H1 (cell line): ENCODE measurements at regions not wholly inside any gene's neighbourhood (a gene's known extent, or its start where the extent isn't known, plus 50 kb on each side); places are given as distances from the start of the nearest gene placed in this dataset.

ENCODE experiments used
- CTCF ChIA-PET: fragments of 300-600 bp; sonication (Branson Sonifier 250); formaldehyde crosslinking; loops from one replicate; lab custom pipeline; 2021; ENCODE audit not compliant: partially characterized antibody; lab: Charles Lee
- POLR2A ChIA-PET: fragments of 300-600 bp; sonication (Branson Sonifier 250); formaldehyde crosslinking; loops from one replicate; lab custom pipeline; 2021; ENCODE audit warnings: inconsistent platforms; ENCODE audit not compliant: partially characterized antibody; lab: Charles Lee
- DNase-seq, 2 experiments: peaks; one replicate each; pipeline versions ENCODE4 v3.0.0 to v3.0.0-alpha.2; 2010 to 2022; ENCODE audit warnings: low spot score in 2 of 2, low read depth in 1 of 2, mixed read lengths in 1 of 2
- FAIRE-seq: peaks from 2 replicates; lab custom pipeline; 2011; peaks lifted over from hg19 to GRCh38; lab: Jason Lieb, UNC
- H2AFZ ChIP-seq: 2 replicates; pipeline ENCODE4 v1.8.1; 2012; ENCODE audit warnings: low read length, inconsistent platforms
- H2AK5ac ChIP-seq: 2 replicates; pipeline ENCODE4 v1.6.1; 2013; ENCODE audit warnings: low read depth, low read length
- H2BK120ac ChIP-seq: replicated peaks from 2 replicates; pipeline ENCODE3; 2013; ENCODE audit warnings: low read depth, low read length, inconsistent platforms
- H2BK12ac ChIP-seq: 2 replicates; pipeline ENCODE4 v1.6.1; 2013; ENCODE audit warnings: low read depth, low read length
- H2BK15ac ChIP-seq: 2 replicates; pipeline ENCODE4 v1.6.1; 2013; ENCODE audit warnings: low read length
- H2BK20ac ChIP-seq: 2 replicates; pipeline ENCODE4 v1.6.1; 2013; ENCODE audit warnings: low read length
- H2BK5ac ChIP-seq: 2 replicates; pipeline ENCODE4 v1.6.1; 2013; ENCODE audit warnings: low read depth, low read length
- H3K14ac ChIP-seq: 2 replicates; pipeline ENCODE4 v1.6.1; 2013; ENCODE audit warnings: inconsistent platforms; ENCODE audit not compliant: insufficient read length
- H3K18ac ChIP-seq: 2 replicates; pipeline ENCODE4 v1.6.1; 2013; ENCODE audit warnings: low read length; ENCODE audit errors: extremely low read depth
- H3K23ac ChIP-seq: 2 replicates; pipeline ENCODE4 v1.6.1; 2013; ENCODE audit warnings: inconsistent platforms; ENCODE audit not compliant: insufficient read length
- H3K23me2 ChIP-seq: 2 replicates; pipeline ENCODE4 v1.6.1; 2013; ENCODE audit warnings: low read depth, low read length
- H3K27ac ChIP-seq: 2 replicates; pipeline ENCODE4 v1.6.1; 2011; ENCODE audit warnings: low read depth, low read length, inconsistent platforms
- H3K27me3 ChIP-seq, 4 experiments: replicated peaks in 1 of 4; 1 replicate in 1 of 4; 2 replicates in 3 of 4; pipeline versions ENCODE4 v1.6.1 to v1.8.1; 2011 to 2013; ENCODE audit warnings: low read length in 3 of 4, mild to moderate bottlenecking in 3 of 4, inconsistent platforms in 2 of 4, mixed read lengths in 2 of 4, moderate library complexity in 1 of 4; ENCODE audit not compliant: control insufficient read depth in 3 of 4, insufficient read depth in 3 of 4; ENCODE audit errors: extremely low read depth in 1 of 4
- H3K36me3 ChIP-seq, 4 experiments: 2 replicates each; pipeline versions ENCODE4 v1.6.1 to v1.8.1; 2011 to 2013; ENCODE audit warnings: mild to moderate bottlenecking in 4 of 4, low read length in 3 of 4, moderate library complexity in 2 of 4, control low read depth in 1 of 4, inconsistent platforms in 1 of 4; ENCODE audit not compliant: insufficient read depth in 4 of 4, control insufficient read depth in 2 of 4
- H3K4ac ChIP-seq: replicated peaks from 2 replicates; pipeline ENCODE3; 2013; ENCODE audit warnings: low read length, low read depth, mixed read lengths, inconsistent platforms; ENCODE audit not compliant: insufficient read length
- H3K4me1 ChIP-seq, 4 experiments: replicated peaks in 1 of 4; 1 replicate in 1 of 4; 2 replicates in 3 of 4; pipeline versions ENCODE4 v1.6.1 to v1.8.1; 2011 to 2013; ENCODE audit warnings: low read length in 3 of 4, inconsistent platforms in 2 of 4, mixed read lengths in 1 of 4; ENCODE audit not compliant: insufficient read depth in 4 of 4, control insufficient read depth in 3 of 4
- H3K4me2 ChIP-seq, 2 experiments: 2 replicates each; pipeline versions ENCODE4 v1.6.1 to v1.8.1; 2011 to 2013; ENCODE audit warnings: low read depth in 2 of 2, low read length in 2 of 2, control low read depth in 1 of 2, inconsistent platforms in 1 of 2, mild to moderate bottlenecking in 1 of 2; ENCODE audit not compliant: insufficient read depth in 1 of 2
- H3K4me3 ChIP-seq, 4 experiments: fragments of 200-600, 300-600 bp in 1 of 4; sonication (generic), shearing (Covaris generic), sonication (Bioruptor Twin) in 1 of 4; 2 replicates each; pipeline versions ENCODE4 v1.5.1 to v1.8.1; 2011 to 2016; ENCODE audit warnings: low read length in 4 of 4, low read depth in 3 of 4, control low read depth in 2 of 4, inconsistent platforms in 2 of 4, mild to moderate bottlenecking in 2 of 4, mixed read lengths in 1 of 4, moderate library complexity in 1 of 4; ENCODE audit not compliant: insufficient read depth in 2 of 4; ENCODE audit errors: extremely low read depth in 1 of 4
- H3K56ac ChIP-seq: replicated peaks from 2 replicates; pipeline ENCODE3; 2013; ENCODE audit warnings: low read depth, mild to moderate bottlenecking, mixed read lengths, low read length, inconsistent platforms; ENCODE audit not compliant: insufficient read length
- H3K79me1 ChIP-seq: 2 replicates; pipeline ENCODE4 v1.6.1; 2013; ENCODE audit warnings: low read depth, low read length, control low read depth
- H3K79me2 ChIP-seq, 2 experiments: 2 replicates each; pipeline versions ENCODE4 v1.6.1 to v1.8.1; 2012 to 2013; ENCODE audit warnings: low read length in 2 of 2, mild to moderate bottlenecking in 2 of 2, inconsistent platforms in 1 of 2; ENCODE audit not compliant: insufficient read depth in 2 of 2, control insufficient read depth in 1 of 2
- H3K9ac ChIP-seq, 4 experiments: replicated peaks in 1 of 4; 1 replicate in 1 of 4; 2 replicates in 3 of 4; pipeline versions ENCODE4 v1.6.1 to v1.8.1; 2011 to 2013; ENCODE audit warnings: low read depth in 3 of 4, low read length in 3 of 4, control low read depth in 2 of 4, mild to moderate bottlenecking in 2 of 4, moderate library complexity in 2 of 4, inconsistent platforms in 1 of 4; ENCODE audit errors: extremely low read depth in 1 of 4
- H3K9me3 ChIP-seq, 2 experiments: 2 replicates each; pipeline versions ENCODE4 v1.6.1 to v1.8.1; 2012 to 2013; ENCODE audit warnings: mild to moderate bottlenecking in 2 of 2, moderate library complexity in 2 of 2, control low read depth in 1 of 2, inconsistent platforms in 1 of 2, low read depth in 1 of 2, low read length in 1 of 2, mixed read lengths in 1 of 2; ENCODE audit not compliant: insufficient read depth in 2 of 2
- H4K20me1 ChIP-seq, 2 experiments: replicated peaks in 1 of 2; 2 replicates each; pipeline versions ENCODE3 to v1.8.1; 2011 to 2013; ENCODE audit warnings: inconsistent platforms in 2 of 2, low read length in 2 of 2, mild to moderate bottlenecking in 1 of 2; ENCODE audit not compliant: insufficient read depth in 2 of 2, control insufficient read depth in 1 of 2
- H4K5ac ChIP-seq: 2 replicates; pipeline ENCODE4 v1.6.1; 2013; ENCODE audit warnings: low read length, low read depth, mixed read lengths, inconsistent platforms; ENCODE audit not compliant: insufficient read length
- H4K8ac ChIP-seq: 2 replicates; pipeline ENCODE4 v1.8.0; 2013; ENCODE audit warnings: mild to moderate bottlenecking, moderate library complexity, low read length, inconsistent platforms; ENCODE audit not compliant: insufficient read depth; ENCODE audit errors: extremely low read depth
- H4K91ac ChIP-seq: replicated peaks from 2 replicates; pipeline ENCODE3; 2013; ENCODE audit warnings: low read length, mixed read lengths, inconsistent platforms; ENCODE audit not compliant: insufficient read length
- ATF2 ChIP-seq: IDR thresholded peaks from 2 replicates; pipeline ENCODE4 v1.6.1; 2012; ENCODE audit warnings: low read length, inconsistent platforms
- BACH1 ChIP-seq: IDR thresholded peaks from 2 replicates; pipeline ENCODE4 v1.6.1; 2012; ENCODE audit warnings: low read length, improper control_type of control experiment
- CTBP2 ChIP-seq: IDR thresholded peaks from 2 replicates; pipeline ENCODE4 v1.7.0; 2011; ENCODE audit warnings: borderline replicate concordance, mild to moderate bottlenecking, moderate library complexity, mixed read lengths, low read length; ENCODE audit not compliant: insufficient read depth, insufficient read length
- CTCF ChIP-seq, 3 experiments: IDR thresholded peaks; 1 replicate in 2 of 3; 2 replicates in 1 of 3; pipeline versions ENCODE4 v1.5.1 to v1.6.1; 2011; ENCODE audit warnings: low read length in 3 of 3, mild to moderate bottlenecking in 3 of 3, inconsistent platforms in 2 of 3, low read depth in 1 of 3, moderate library complexity in 1 of 3; ENCODE audit not compliant: insufficient read depth in 1 of 3; ENCODE audit errors: control extremely low read depth in 1 of 3
- EGR1 ChIP-seq: IDR thresholded peaks from 2 replicates; pipeline ENCODE4 v1.6.1; 2011; ENCODE audit warnings: low read depth, low read length, borderline replicate concordance
- EP300 ChIP-seq, 2 experiments: IDR thresholded peaks; 1 replicate in 1 of 2; 2 replicates in 1 of 2; pipeline ENCODE4 v1.6.1; 2011 to 2012; ENCODE audit warnings: low read depth in 2 of 2, low read length in 2 of 2, mild to moderate bottlenecking in 2 of 2, borderline replicate concordance in 1 of 2, inconsistent platforms in 1 of 2, moderate library complexity in 1 of 2
- RAD21 ChIP-seq, 2 experiments: IDR thresholded peaks in 1 of 2; conservative IDR thresholded peaks in 1 of 2; 2 replicates each; pipeline ENCODE4 v1.6.1; 2011; ENCODE audit warnings: low read depth in 2 of 2, low read length in 2 of 2, improper control_type of control experiment in 1 of 2, inconsistent platforms in 1 of 2, mild to moderate bottlenecking in 1 of 2, moderate library complexity in 1 of 2
- SP1 ChIP-seq: IDR thresholded peaks from 2 replicates; pipeline ENCODE4 v1.6.1; 2011; ENCODE audit warnings: low read depth, low read length
- SP4 ChIP-seq: IDR thresholded peaks from 2 replicates; pipeline ENCODE4 v1.6.1; 2012; ENCODE audit warnings: low read length, inconsistent platforms
- SRF ChIP-seq: IDR thresholded peaks from 2 replicates; pipeline ENCODE4 v1.6.1; 2011; ENCODE audit warnings: mild to moderate bottlenecking, low read depth, low read length, moderate library complexity
- WGBS, 2 experiments: shearing (Covaris generic) in 1 of 2; methylation state at CpG; one replicate each; pipeline versions ENCODE4 v1.1.6 to v1.1.7; 2013 to 2015; ENCODE audit warnings: low lambda C conversion rate in 2 of 2, mixed read lengths in 2 of 2, inconsistent platforms in 1 of 2, low coverage in 1 of 2, missing lambda C conversion rate in 1 of 2; ENCODE audit not compliant: insufficient replicate concordance in 2 of 2, insufficient coverage in 1 of 2, insufficient read length in 1 of 2; ENCODE audit errors: extremely low coverage in 1 of 2, missing lambda C conversion rate in 1 of 2; 5-methylcytosine and 5-hydroxymethylcytosine counted together

DNA sequence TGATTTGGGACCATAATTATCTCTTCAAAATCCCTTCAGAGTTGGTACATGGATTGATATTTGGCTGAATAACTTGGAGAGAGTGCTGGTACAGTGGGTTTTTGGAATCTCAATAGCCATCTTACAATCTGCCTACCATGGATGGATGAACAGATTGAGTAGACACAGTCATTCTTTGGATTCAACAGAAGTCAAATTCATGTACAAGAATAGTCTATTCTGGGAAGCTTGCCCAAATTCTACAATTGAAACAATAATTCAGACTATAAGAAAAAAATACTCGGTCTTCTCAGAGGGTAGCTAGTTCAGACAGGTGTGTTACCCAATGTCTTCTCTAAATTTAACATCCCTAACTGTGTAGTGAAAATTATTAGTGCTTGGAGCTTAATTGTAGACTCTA, 574.0 kb downstream of the LRRIQ3 start:
- H2AK5ac ChIP-seq, result no peak overlapping the region
- H4K91ac ChIP-seq, result no peak overlapping the region
- FAIRE-seq (no peak), DNase-seq (no peak)
- no peak overlapping the region for H3K18ac ChIP-seq
- no peak overlapping the region for H2BK12ac ChIP-seq
- no peak overlapping the region for H3K4me3 ChIP-seq
- no peak overlapping the region for H2BK120ac ChIP-seq
- no peaks in the 10 kb centered on the region for H3K23me2 ChIP-seq
- POLR2A ChIA-PET, result no interaction called here
- H3K27ac ChIP-seq, result no peak overlapping the region
- no peak overlapping the region for H4K8ac ChIP-seq
- H3K9ac ChIP-seq, result no peak overlapping the region
- H3K9me3 ChIP-seq, result 0 out of 4 replicates have a peak, but pooled peaks cover 0 to 4% of the 10 kb centered on the region in 2 experiments
- no peak overlapping the region for H2BK20ac ChIP-seq
- no peak overlapping the region for H3K4me2 ChIP-seq
- H3K79me2 ChIP-seq, result no peaks in the 10 kb centered on the region
- H3K4ac ChIP-seq, result no peak overlapping the region
- no peak overlapping the region for H3K56ac ChIP-seq
- CTCF ChIA-PET, result interaction anchor here (0.5 to 1.2 kb wide), 2 partner anchors 11 to 798 kb away, joined by 3 to 4 read pairs; no protein-coding TSS in a partner anchor
- no peaks in the 10 kb centered on the region for H3K4me1 ChIP-seq
- H3K27me3 ChIP-seq, result no peaks in the 10 kb centered on the region
- H2BK15ac ChIP-seq, result no peak overlapping the region
- H3K23ac ChIP-seq, result no peak overlapping the region
- H3K36me3 ChIP-seq, result no peaks in the 10 kb centered on the region
- no peaks in the 10 kb centered on the region for H3K79me1 ChIP-seq
- H4K5ac ChIP-seq, result no peak overlapping the region
- 87% methylated on average over 1 of the region's 1 CpG; no CpG with 5 or more reads in 1 of the 2 experiments for WGBS, 2 experiments
- no peaks in the 10 kb centered on the region for H4K20me1 ChIP-seq
- no peak overlapping the region for H3K14ac ChIP-seq
- no peak overlapping the region for H2AFZ ChIP-seq
- H2BK5ac ChIP-seq, result no peak overlapping the region
- TF ChIP-seq SP1 (no peak), EGR1 (no peak), BACH1 (no peak), CTCF (IDR thresholded peaks at IDR 0.05; ENCODE audit: control extremely low read depth in 1 of 3, insufficient read depth in 1 of 3, low read depth in 1 of 3, low read length in 3 of 3) (no peak), RAD21 (IDR thresholded peaks at IDR 0.05 in 1 of 2, conservative IDR thresholded peaks at IDR 0.05 in 1 of 2; ENCODE audit: low read depth in 2 of 2, low read length in 2 of 2) (no peak), EP300 (IDR thresholded peaks at IDR 0.05; ENCODE audit: borderline replicate concordance in 1 of 2, low read depth in 2 of 2, low read length in 2 of 2) (no peak), ATF2 (no peak), SP4 (no peak), SRF (no peak), CTBP2 (no peak)
